VCaP (cell line): ENCODE measurements at regions not wholly inside any gene's neighbourhood (a gene's known extent, or its start where the extent isn't known, plus 50 kb on each side); places are given as distances from the start of the nearest gene placed in this dataset.

Experiments used
- H3K27ac ChIP-seq: fragments of 450-650 bp; 2 replicates; pipeline ENCODE4 v1.5.1; 2017
- CTCF ChIP-seq: fragments of 450-650 bp; conservative IDR thresholded peaks from 2 replicates; pipeline ENCODE4 v1.5.1; 2017; ENCODE audit warnings: mild to moderate bottlenecking, moderate library complexity

GRCh38 chr15:26109203-26109602 lies 246.1 kb upstream of the ATP10A start:
- no peak for TF ChIP-seq CTCF
- no peak overlapping the region for H3K27ac ChIP-seq

- TF ChIP-seq CTCF = no peak
- H3K27ac ChIP-seq = no peak overlapping the region
Observed at GRCh38 chr15:26106556-26106955, 243.4 kb upstream of the ATP10A start.

- H3K27ac ChIP-seq = no peak overlapping the region
- TF ChIP-seq CTCF = no peak
Observed at GRCh38 chr15:26103002-26103404, 239.9 kb upstream of the ATP10A start.

DNA sequence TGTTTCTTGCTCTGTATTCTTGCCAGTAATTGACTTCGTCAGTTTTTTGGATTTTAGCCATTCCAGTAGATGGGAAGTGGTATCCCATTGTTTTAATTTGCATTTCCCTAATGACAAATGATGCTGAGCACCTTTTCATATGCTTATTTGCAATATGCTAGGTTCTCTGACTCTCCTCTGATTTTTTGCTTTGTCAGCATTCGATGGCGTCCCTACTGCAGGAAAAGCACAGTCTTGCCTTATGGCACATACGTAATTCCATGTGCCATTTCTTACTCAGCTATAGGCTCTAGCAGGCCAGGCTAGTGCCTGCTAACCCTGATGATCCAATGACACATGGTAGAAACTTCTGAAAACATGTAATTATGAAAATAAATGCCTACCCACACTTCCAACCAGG lies 239.2 kb upstream of the ATP10A start:
- TF ChIP-seq CTCF = no peak
- no peak overlapping the region for H3K27ac ChIP-seq

DNA sequence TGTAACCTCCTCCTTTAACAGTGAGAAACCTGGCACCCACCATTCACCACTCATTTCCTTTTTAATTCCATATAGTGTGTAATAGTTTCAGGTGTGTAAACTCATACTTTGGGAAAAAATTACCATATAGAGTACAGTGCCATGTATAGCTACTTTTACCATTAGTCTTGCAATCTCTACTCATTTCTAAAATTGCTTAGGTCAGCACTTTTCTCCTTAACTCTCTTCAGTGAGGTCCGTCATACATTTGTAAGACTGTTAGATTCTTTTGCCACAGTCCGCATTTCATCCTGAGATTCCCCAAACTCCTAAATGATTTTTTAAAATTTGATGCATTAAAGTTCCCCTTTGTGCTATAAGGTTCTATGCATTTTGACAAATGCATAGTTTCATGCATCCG lies 238.3 kb upstream of the ATP10A start:
- TF ChIP-seq CTCF = no peak
- no peak overlapping the region for H3K27ac ChIP-seq

DNA sequence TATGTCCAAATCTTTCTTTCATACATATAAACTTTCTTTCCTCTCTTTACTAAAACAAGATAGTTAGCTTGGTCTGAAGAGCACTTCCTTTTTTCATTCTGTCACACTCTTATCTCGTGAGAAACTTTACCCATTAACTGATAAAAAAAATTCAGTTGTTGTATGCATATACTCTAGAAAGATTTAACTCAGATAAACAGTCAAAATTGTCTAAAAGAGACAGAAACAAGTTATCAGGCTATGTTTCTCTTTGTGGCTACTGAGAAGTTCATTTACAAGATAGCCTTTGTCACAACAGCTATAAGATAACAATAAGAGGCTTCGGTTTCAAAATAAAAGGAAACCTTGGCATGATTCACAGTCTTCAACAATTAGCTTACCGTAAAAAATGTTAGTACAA lies 235.7 kb upstream of the ATP10A start:
- H3K27ac ChIP-seq = no peak overlapping the region
- no peak for TF ChIP-seq CTCF

GRCh38 chr15:26097216-26097615 lies 234.1 kb upstream of the ATP10A start:
- no peak overlapping the region for H3K27ac ChIP-seq
- TF ChIP-seq CTCF = no peak

DNA sequence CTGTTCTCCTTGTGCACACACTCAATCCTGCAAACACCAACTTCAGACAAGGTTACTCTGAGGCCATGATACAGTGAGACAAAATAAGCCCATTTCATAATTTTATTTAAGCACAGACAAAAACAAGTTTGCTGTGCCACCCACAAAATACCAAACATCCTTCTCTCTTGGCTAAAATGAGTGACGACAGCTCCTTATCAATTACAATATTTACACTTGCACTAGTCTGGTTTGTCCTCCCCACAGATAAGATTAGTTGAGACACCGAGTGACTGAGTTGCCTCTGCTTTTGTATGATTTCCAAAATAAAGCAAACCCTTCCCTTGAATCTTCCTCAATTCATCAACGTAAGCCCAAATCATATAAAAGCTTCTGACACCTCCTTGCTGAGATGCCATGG lies 233.5 kb upstream of the ATP10A start:
- no peak for TF ChIP-seq CTCF
- peak overlapping the region; percentile 16; the same call in 1 of the 2 replicates for H3K27ac ChIP-seq
